IMR-90 (cell line): ENCODE measurements at regions not wholly inside any gene's neighbourhood (a gene's known extent, or its start where the extent isn't known, plus 50 kb on each side); places are given as distances from the start of the nearest gene placed in this dataset.

Experiments
- ATAC-seq: fragments of 200-7000 bp; cut with Tn5 transposase; 2 replicates; pipeline ENCODE4 v1.9.1; 2020; ENCODE audit warnings: low read depth, mild to moderate bottlenecking, moderate library complexity
- BruUV-seq: library from RNA; stranded (reverse); fragments of 400-500 nt; replicated peaks from 2 replicates; lab custom pipeline; 2021; lab: Mats Ljungman, UMichigan
- CTCF ChIA-PET: fragments of 300-600 bp; formaldehyde crosslinking; extraction: SDS; loops from one replicate; lab custom pipeline; 2021; ENCODE audit warnings: antibody characterized with exemption; lab: Yijun Ruan, JAX
- POLR2A ChIA-PET: fragments of 300-600 bp; sonication (Branson Sonifier 250); formaldehyde crosslinking; loops from one replicate; lab custom pipeline; 2022; ENCODE audit warnings: antibody characterized with exemption; ENCODE audit not compliant: unreplicated experiment; lab: Charles Lee
- DNase-seq: peaks from one replicate; pipeline ENCODE4 v3.0.0; 2013
- H2AFZ ChIP-seq: replicated peaks from 2 replicates; pipeline ENCODE3; 2013; ENCODE audit warnings: low read length, mild to moderate bottlenecking; ENCODE audit not compliant: poor library complexity
- H2AK5ac ChIP-seq: 2 replicates; pipeline ENCODE4 v1.6.1; 2013; ENCODE audit warnings: low read depth, low read length, inconsistent platforms
- H2AK9ac ChIP-seq: replicated peaks from 2 replicates; pipeline ENCODE3; 2013; ENCODE audit warnings: mild to moderate bottlenecking, low read depth, low read length, moderate library complexity; ENCODE audit not compliant: poor library complexity
- H2BK120ac ChIP-seq: 2 replicates; pipeline ENCODE4 v1.6.1; 2013; ENCODE audit warnings: low read depth, low read length, inconsistent platforms
- H2BK15ac ChIP-seq: 3 replicates; pipeline ENCODE4 v1.6.1; 2013; ENCODE audit warnings: low read depth, low read length, inconsistent platforms
- H2BK20ac ChIP-seq: 2 replicates; pipeline ENCODE4 v1.6.1; 2013; ENCODE audit warnings: low read depth, mild to moderate bottlenecking, inconsistent platforms, low read length, moderate library complexity
- H2BK5ac ChIP-seq: 2 replicates; pipeline ENCODE4 v1.6.1; 2013; ENCODE audit warnings: mild to moderate bottlenecking, low read depth, low read length, inconsistent platforms; ENCODE audit not compliant: poor library complexity, severe bottlenecking
- H3K14ac ChIP-seq: replicated peaks from 2 replicates; pipeline ENCODE4 v1.6.1; 2013; ENCODE audit warnings: low read depth, low read length, inconsistent platforms
- H3K18ac ChIP-seq: 2 replicates; pipeline ENCODE4 v1.6.1; 2013; ENCODE audit warnings: low read depth, low read length, control low read depth
- H3K23ac ChIP-seq: 2 replicates; pipeline ENCODE4 v1.6.1; 2013; ENCODE audit warnings: low read depth, low read length, inconsistent platforms
- H3K27ac ChIP-seq: 2 replicates; pipeline ENCODE4 v1.5.1; 2013; ENCODE audit warnings: mild to moderate bottlenecking, control low read depth, low read length; ENCODE audit not compliant: insufficient read depth
- H3K27me3 ChIP-seq: 2 replicates; pipeline ENCODE4 v1.6.1; 2013; ENCODE audit warnings: low read length; ENCODE audit not compliant: control insufficient read depth, insufficient read depth
- H3K36me3 ChIP-seq: 2 replicates; pipeline ENCODE4 v1.6.1; 2013; ENCODE audit warnings: low read length, mixed read lengths; ENCODE audit not compliant: control insufficient read depth, insufficient read depth
- H3K4ac ChIP-seq: 2 replicates; pipeline ENCODE4 v1.6.1; 2013; ENCODE audit warnings: low read depth, low read length, inconsistent platforms
- H3K4me1 ChIP-seq: 2 replicates; pipeline ENCODE4 v1.6.1; 2013; ENCODE audit warnings: low read length, mixed read lengths; ENCODE audit not compliant: control insufficient read depth, insufficient read depth
- H3K4me2 ChIP-seq: 2 replicates; pipeline ENCODE4 v1.6.1; 2013; ENCODE audit warnings: low read depth, mild to moderate bottlenecking, control low read depth, low read length, moderate library complexity
- H3K4me3 ChIP-seq: 2 replicates; pipeline ENCODE4 v1.5.1; 2013; ENCODE audit warnings: low read depth, mild to moderate bottlenecking, control low read depth, low read length, moderate library complexity; ENCODE audit not compliant: insufficient read depth
- H3K56ac ChIP-seq: 2 replicates; pipeline ENCODE4 v1.6.1; 2013; ENCODE audit warnings: low read length, inconsistent platforms; ENCODE audit not compliant: insufficient read depth; ENCODE audit errors: extremely low read depth
- H3K79me1 ChIP-seq, 2 experiments: 2 replicates each; pipeline ENCODE4 v1.6.1; 2013; ENCODE audit warnings: low read length in 2 of 2, inconsistent platforms in 1 of 2, low read depth in 1 of 2
- H3K9ac ChIP-seq: 2 replicates; pipeline ENCODE4 v1.6.1; 2013; ENCODE audit warnings: low read depth, low read length, control low read depth
- H3K9me1 ChIP-seq: 2 replicates; pipeline ENCODE4 v1.6.1; 2013; ENCODE audit warnings: low read length, inconsistent platforms; ENCODE audit not compliant: insufficient read depth
- H3K9me3 ChIP-seq: 2 replicates; pipeline ENCODE4 v1.6.1; 2013; ENCODE audit warnings: low read length; ENCODE audit not compliant: control insufficient read depth, insufficient read depth
- H4K20me1 ChIP-seq: 2 replicates; pipeline ENCODE4 v1.6.1; 2013; ENCODE audit warnings: low read length, inconsistent platforms; ENCODE audit not compliant: insufficient read depth
- H4K5ac ChIP-seq: 2 replicates; pipeline ENCODE4 v1.6.1; 2013; ENCODE audit warnings: mild to moderate bottlenecking, low read depth, low read length, control low read depth
- H4K8ac ChIP-seq, 2 experiments: 2 replicates each; pipeline ENCODE4 v1.6.1; 2013; ENCODE audit warnings: low read depth in 2 of 2, low read length in 2 of 2, control low read depth in 1 of 2, inconsistent platforms in 1 of 2
- H4K91ac ChIP-seq: 2 replicates; pipeline ENCODE4 v1.6.1; 2013; ENCODE audit warnings: low read depth, low read length, inconsistent platforms; ENCODE audit not compliant: insufficient read depth
- BHLHE40 ChIP-seq: fragments of 150-350 bp; IDR thresholded peaks from 2 replicates; pipeline ENCODE4 v1.6.1; 2016; ENCODE audit warnings: mild to moderate bottlenecking, low read depth, low read length
- CEBPB ChIP-seq: IDR thresholded peaks from 2 replicates; pipeline ENCODE4 v1.6.1; 2012; ENCODE audit warnings: low read depth, low read length, improper control_type of control experiment
- CHD1 ChIP-seq: IDR thresholded peaks from 2 replicates; pipeline ENCODE4 v1.6.1; 2012; ENCODE audit warnings: low read depth, low read length, improper control_type of control experiment
- CTCF ChIP-seq: conservative IDR thresholded peaks from 2 replicates; pipeline ENCODE4 v1.5.1; 2012; ENCODE audit warnings: mild to moderate bottlenecking, low read depth, low read length, improper control_type of control experiment
- FOS ChIP-seq: fragments of 150-350 bp; IDR thresholded peaks from 2 replicates; pipeline ENCODE4 v1.6.1; 2016; ENCODE audit warnings: low read depth, low read length
- MAFK ChIP-seq: IDR thresholded peaks from 2 replicates; pipeline ENCODE4 v1.6.1; 2012; ENCODE audit warnings: low read depth, low read length, improper control_type of control experiment
- MAZ ChIP-seq: IDR thresholded peaks from 2 replicates; pipeline ENCODE4 v1.6.1; 2012; ENCODE audit warnings: low read depth, mild to moderate bottlenecking, low read length, improper control_type of control experiment, moderate library complexity, borderline replicate concordance
- MXI1 ChIP-seq: IDR thresholded peaks from 2 replicates; pipeline ENCODE4 v1.6.1; 2012; ENCODE audit warnings: low read depth, mild to moderate bottlenecking, low read length, moderate library complexity, borderline replicate concordance
- NFE2L2 ChIP-seq: fragments of 150-350 bp; IDR thresholded peaks from 2 replicates; pipeline ENCODE4 v1.6.1; 2016; ENCODE audit warnings: low read depth, mild to moderate bottlenecking, low read length
- POLR2A ChIP-seq: IDR thresholded peaks from 2 replicates; pipeline ENCODE4 v1.6.1; 2012; ENCODE audit warnings: mild to moderate bottlenecking, low read depth, low read length
- RAD21 ChIP-seq: IDR thresholded peaks from 2 replicates; pipeline ENCODE4 v1.6.1; 2012; ENCODE audit warnings: low read length, improper control_type of control experiment
- RCOR1 ChIP-seq: IDR thresholded peaks from 2 replicates; pipeline ENCODE4 v1.6.1; 2012; ENCODE audit warnings: mild to moderate bottlenecking, low read length, improper control_type of control experiment; ENCODE audit not compliant: insufficient replicate concordance
- RFX5 ChIP-seq: IDR thresholded peaks from 2 replicates; pipeline ENCODE4 v1.8.0; 2012; ENCODE audit warnings: low read depth, mild to moderate bottlenecking, low read length, moderate library complexity
- SMC3 ChIP-seq: fragments of 150-350 bp; IDR thresholded peaks from 2 replicates; pipeline ENCODE4 v1.6.1; 2016; ENCODE audit warnings: low read depth, mild to moderate bottlenecking, antibody characterized with exemption, low read length, moderate library complexity
- USF2 ChIP-seq: fragments of 150-350 bp; IDR thresholded peaks from 2 replicates; pipeline ENCODE4 v1.6.1; 2017; ENCODE audit warnings: mild to moderate bottlenecking, antibody characterized with exemption, low read length, low read depth
- dilution Hi-C: fragments of 300-500 bp; cut with HindIII; formaldehyde crosslinking; loops from one replicate; pipeline ENCODE4 v1.14.3; 2018; ENCODE audit warnings: low sequenced_read_pairs; ENCODE audit not compliant: unreplicated experiment
- in situ Hi-C: fragments of 300-500 bp; cut with MboI; formaldehyde crosslinking; loops from 3 replicates; pipeline ENCODE4 v1.14.3; 2019; ENCODE audit warnings: low sequenced_read_pairs, inconsistent platforms, mixed read lengths
- intact Hi-C: fragments of 100-400 bp; cut with micrococcal nuclease; formaldehyde crosslinking; loops from 2 replicates; pipeline ENCODE4 v1.10.0; 2022
- TF ChIP-seq, protein P1 (sequence below): fragments of 150-350 bp; IDR thresholded peaks from 2 replicates; pipeline ENCODE4 v1.6.1; 2016; ENCODE audit warnings: low read depth, mild to moderate bottlenecking, low read length, moderate library complexity, borderline replicate concordance

- no peaks in the 10 kb centered on the region for H3K4me1 ChIP-seq
- no peak overlapping the region for H3K18ac ChIP-seq
- no peak overlapping the region for H2BK120ac ChIP-seq
- DNase-seq (no peak), ATAC-seq (no peak)
- H4K91ac ChIP-seq = no peak overlapping the region
- no peaks in the 10 kb centered on the region for H3K79me1 ChIP-seq
- H3K56ac ChIP-seq = no peak overlapping the region
- TF ChIP-seq RCOR1 (no peak), POLR2A (no peak), CHD1 (no peak), MAZ (no peak), BHLHE40 (no peak), RAD21 (no peak), MXI1 (no peak), CEBPB (no peak), MAFK (no peak), SMC3 (no peak), CTCF (no peak), FOS (no peak), NFE2L2 (no peak), USF2 (no peak), RFX5 (no peak)
- TF ChIP-seq, protein P1, sequence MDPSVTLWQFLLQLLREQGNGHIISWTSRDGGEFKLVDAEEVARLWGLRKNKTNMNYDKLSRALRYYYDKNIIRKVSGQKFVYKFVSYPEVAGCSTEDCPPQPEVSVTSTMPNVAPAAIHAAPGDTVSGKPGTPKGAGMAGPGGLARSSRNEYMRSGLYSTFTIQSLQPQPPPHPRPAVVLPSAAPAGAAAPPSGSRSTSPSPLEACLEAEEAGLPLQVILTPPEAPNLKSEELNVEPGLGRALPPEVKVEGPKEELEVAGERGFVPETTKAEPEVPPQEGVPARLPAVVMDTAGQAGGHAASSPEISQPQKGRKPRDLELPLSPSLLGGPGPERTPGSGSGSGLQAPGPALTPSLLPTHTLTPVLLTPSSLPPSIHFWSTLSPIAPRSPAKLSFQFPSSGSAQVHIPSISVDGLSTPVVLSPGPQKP = no peak
- no TSS peak for BruUV-seq
- H3K4me3 ChIP-seq = no peak overlapping the region
- dilution Hi-C loops (no loop called here), intact Hi-C loops (no loop called here), in situ Hi-C loops (no loop called here)
- no peak overlapping the region for H3K27ac ChIP-seq
- H4K20me1 ChIP-seq = no peaks in the 10 kb centered on the region
- H3K4me2 ChIP-seq = no peak overlapping the region
- no peak overlapping the region for H3K9ac ChIP-seq
- no peak overlapping the region for H3K4ac ChIP-seq
- no peak overlapping the region for H2AK9ac ChIP-seq
- no peak overlapping the region for H2BK20ac ChIP-seq
- H3K9me1 ChIP-seq = no peaks in the 10 kb centered on the region
- H2BK15ac ChIP-seq = no peak overlapping the region
- no peak overlapping the region for H3K23ac ChIP-seq
- no peak overlapping the region for H4K5ac ChIP-seq
- peaks cover 9% of the 10 kb centered on the region for H3K9me3 ChIP-seq
- ChIA-PET CTCF (no interaction called here), POLR2A (no interaction called here)
- H2AK5ac ChIP-seq = no peak overlapping the region
- H3K14ac ChIP-seq = no peak overlapping the region
- no peaks in the 10 kb centered on the region for H3K36me3 ChIP-seq
- no peaks in the 10 kb centered on the region for H3K27me3 ChIP-seq
- no peak overlapping the region for H4K8ac ChIP-seq
- no peak overlapping the region for H2AFZ ChIP-seq
- no peak overlapping the region for H2BK5ac ChIP-seq
Measured at GRCh38 chr18:4843771-4844170, 353.3 kb downstream of the AKAIN1 start.
